HG03469 (cell line): ENCODE measurements at regions not wholly inside any gene's neighbourhood (a gene's known extent, or its start where the extent isn't known, plus 50 kb on each side); places are given as distances from the start of the nearest gene placed in this dataset.

Experiments used
- ATAC-seq: cut with Tn5 transposase; IDR thresholded peaks from one replicate; pipeline ENCODE4 v1.9.1; 2021; ENCODE audit warnings: mild to moderate bottlenecking, moderate library complexity, moderate number of reproducible peaks; ENCODE audit not compliant: unreplicated experiment

DNA sequence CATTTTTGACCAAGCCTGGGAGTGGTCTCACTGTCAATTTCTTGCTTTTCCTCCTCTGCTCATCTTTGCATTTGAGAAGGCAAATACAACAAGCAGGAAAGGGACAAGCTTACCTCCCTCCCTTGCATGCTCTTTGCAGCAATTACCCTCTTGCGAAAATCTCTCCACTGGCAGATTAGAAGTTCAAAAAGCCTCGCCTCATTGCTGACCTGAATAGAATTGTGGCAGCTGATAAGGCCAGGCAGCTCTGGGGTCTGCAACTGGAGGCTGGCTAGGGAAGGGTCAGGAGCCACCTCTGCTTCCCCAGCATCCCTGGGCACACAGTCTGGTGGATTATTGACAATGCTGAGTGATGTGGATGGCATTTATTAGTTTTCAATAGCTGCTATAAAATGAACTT lies 362.3 kb upstream of the KIF2A start:
- ATAC-seq: no peak

DNA sequence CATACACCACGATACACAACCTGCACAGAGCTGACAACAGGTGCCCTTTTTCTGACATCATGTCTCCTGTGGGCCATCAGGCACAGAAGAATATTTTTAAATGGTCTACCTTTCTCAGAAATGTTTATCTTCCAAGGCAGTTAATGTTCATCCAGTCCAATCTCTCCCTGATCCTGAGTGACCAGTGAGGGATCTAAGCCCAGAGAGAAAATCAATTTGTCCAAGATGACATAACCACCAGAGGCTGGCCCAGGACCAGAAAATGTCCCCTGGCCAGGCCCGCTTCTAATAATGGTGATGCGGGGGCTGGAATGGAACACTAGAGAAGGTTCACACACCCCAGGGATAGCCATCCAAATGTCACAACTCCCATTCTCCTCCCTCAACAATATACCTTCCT lies 357.9 kb upstream of the KIF2A start:
- no peak for ATAC-seq

DNA sequence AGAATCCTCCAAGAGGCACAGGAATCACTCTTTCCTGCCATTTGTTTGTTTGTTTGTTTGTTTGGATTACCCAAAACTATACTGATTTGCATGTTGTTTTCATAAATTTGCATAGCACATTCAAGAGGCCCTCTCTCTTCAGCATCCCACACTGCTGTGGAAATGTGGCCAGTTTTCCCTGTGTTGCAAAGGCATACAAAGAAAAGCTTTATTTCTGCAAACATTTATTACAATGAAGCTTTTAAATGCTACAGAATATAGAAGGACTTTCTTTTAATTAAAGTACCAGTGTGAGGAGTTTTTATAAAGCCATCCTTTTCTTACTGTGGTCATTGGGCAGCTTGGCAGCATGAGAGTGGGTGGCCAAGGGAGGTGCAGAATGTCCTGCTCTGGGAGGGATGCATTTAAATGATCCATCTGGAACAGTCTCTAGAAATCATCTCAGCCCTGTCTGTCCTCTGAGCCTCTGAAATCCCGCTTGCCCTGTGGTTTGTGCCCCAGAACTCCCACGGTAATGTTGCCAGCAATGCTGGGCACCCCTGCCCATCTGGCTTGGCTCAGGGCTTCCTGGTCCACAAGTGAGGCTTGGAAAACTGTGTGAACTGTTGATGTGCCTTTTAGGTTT lies 356.8 kb upstream of the KIF2A start:
- ATAC-seq: no peak

GRCh38 chr5:61949679-61950435 lies 356.1 kb upstream of the KIF2A start:
- ATAC-seq: no peak

- ATAC-seq: no peak
Observed at GRCh38 chr5:61951295-61951694, 354.7 kb upstream of the KIF2A start.

DNA sequence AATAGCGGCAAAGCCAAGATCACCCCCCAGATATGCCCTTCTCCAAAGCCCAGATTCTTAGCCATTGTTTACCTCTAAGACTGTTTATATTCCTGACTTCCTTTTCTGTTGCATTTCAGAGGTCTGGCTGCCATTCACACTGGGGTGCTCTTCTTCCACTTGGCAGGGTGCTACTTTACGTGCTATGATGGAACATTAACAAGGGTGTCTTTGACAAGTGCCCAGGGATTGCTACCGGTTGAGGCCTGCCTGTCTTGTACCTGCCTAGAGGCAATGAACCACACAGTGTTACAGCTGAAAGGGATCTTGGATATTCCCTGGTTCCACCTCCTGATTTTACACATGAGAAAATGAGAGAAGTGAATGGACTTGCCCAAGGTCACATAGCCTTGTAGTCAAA lies 352.1 kb upstream of the KIF2A start:
- ATAC-seq: no peak

DNA sequence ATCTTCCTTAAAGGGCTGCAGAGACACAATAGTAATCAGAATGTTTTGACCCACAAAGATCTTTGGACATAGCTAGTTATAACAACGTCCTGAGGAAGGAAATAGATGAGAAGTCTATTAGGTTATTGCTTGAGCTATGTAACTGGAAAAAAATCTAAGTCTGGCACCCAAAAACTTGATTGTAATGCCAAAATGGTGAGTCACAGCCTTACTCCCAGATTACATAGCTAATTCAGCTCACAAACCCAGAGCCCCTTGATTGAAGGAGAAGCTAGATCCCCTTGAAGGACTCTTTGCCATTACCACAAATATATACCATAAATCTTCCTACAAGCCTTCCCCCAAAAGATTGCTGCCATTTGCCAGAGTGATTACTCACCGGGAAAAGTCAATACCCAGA lies 341.8 kb upstream of the KIF2A start:
- no peak for ATAC-seq

DNA sequence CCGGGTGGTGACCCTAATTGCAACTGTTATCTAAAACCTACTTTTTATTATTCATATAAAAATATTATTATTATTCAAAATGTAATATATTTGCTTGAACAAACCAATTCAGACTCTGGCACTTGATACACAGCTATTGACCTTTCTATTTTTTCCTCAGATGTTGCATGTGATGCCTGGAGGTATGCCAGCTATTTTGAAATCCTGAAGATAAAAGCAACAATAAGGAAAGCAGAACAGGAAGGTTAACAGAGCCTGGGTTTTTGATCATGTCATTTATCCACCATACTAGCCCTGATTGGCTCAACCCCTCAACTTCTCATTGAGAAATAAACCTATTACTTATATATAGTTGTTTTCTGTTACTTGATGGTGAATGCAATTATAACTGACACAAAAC lies 340.9 kb upstream of the KIF2A start:
- no peak for ATAC-seq

- ATAC-seq: no peak
Observed at GRCh38 chr5:61965490-61965889, 340.5 kb upstream of the KIF2A start.

- ATAC-seq: no peak
Observed at GRCh38 chr5:61966296-61966955, 339.6 kb upstream of the KIF2A start.

GRCh38 chr5:61966997-61967396 lies 339.0 kb upstream of the KIF2A start:
- ATAC-seq: no peak

DNA sequence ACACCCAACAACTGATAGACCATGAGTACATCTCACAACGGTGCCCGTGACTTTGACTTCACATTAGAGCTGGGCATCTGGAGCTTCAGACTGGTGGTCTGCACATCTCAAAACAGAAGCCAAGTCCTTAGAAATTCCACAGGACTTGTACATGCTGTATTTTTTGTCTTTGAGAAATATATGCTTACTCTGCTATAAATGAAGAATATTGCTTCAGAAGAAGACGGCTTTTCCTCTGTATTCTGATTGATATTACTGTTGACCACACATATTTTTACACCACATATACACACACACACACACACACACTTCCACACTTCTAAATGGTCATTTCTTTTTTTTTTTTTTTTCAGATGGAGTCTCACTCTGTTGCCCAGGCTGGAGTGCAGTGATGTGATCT lies 338.3 kb upstream of the KIF2A start:
- ATAC-seq: no peak

DNA sequence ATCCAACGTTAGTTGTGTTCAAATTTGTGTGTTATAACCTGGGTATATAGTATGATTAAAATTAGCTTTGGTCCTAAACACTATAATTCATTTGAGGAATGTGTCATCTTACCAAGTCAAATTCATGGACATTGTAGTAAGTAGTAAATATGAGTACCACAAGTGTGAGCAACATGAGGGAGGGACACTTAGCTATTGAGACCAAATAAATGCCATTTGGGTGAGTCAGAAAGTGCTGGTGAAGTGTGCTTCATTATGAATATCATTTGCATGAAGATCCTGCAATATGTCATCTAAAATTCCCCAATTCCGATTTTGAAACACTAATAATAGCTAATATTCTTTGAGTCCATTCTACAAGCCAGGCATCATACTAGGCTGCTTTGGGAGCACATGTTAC lies 336.7 kb upstream of the KIF2A start:
- ATAC-seq: no peak

DNA sequence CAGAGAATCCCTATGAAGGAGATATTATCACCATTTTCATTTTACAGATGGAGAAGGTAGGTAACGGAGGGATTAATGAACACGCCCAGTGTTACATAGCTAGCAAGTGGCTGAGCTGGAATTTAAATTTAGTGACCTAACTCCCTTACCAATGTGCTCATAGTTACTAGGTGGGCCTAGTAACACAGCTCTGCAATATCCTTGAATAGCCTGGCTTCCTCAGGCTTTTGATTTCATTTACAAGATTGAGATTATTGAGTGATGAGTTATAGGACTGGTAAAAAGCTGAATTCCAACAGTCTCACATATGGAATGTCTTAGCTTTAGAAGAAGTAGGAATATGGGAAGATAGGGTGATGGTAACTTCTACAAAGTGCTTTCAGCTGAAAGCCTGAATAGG lies 336.3 kb upstream of the KIF2A start:
- no peak for ATAC-seq

DNA sequence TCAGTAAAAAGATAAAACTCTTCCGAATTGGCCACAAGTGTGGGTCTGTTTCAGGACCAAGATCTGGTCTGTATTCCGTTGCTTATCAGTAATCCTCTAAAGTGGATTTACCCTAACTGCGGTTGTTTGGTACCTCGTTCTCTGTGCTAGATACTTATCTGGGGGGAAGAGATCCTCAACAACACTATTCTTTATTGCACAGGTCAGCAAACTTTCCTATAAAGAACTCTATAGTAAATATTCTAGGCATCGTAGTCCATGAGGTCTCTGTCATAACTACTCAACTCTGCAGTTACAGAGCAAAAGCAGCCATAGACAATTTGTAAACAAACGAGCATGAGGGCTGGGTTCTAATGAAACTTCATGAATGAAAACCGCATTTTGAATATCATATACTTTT lies 335.8 kb upstream of the KIF2A start:
- no peak for ATAC-seq

- peak; percentile 75 for ATAC-seq
Observed at GRCh38 chr5:61974680-61975079, 331.3 kb upstream of the KIF2A start.

GRCh38 chr5:61981886-61982285 lies 324.1 kb upstream of the KIF2A start:
- no peak for ATAC-seq

GRCh38 chr5:61991430-61991829 lies 314.6 kb upstream of the KIF2A start:
- ATAC-seq: no peak

DNA sequence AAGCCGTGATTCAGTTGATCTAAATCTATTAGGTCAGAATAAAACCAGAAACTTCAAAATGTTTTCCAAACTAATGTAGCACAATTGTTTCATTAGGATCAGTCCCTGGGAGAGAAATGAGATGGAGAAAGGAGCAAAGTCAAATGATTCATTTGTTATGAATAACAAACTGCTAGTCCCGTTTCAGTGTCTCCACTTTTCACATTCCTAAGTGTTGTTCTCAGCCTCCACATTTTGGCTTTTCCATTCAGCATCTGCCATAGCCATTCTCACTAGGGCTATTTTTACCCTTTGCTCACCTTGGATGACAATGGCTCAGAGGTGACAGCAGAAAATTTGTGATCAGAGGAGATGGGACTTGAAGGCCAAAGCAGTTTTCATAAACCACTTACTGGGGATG lies 314.1 kb upstream of the KIF2A start:
- no peak for ATAC-seq

DNA sequence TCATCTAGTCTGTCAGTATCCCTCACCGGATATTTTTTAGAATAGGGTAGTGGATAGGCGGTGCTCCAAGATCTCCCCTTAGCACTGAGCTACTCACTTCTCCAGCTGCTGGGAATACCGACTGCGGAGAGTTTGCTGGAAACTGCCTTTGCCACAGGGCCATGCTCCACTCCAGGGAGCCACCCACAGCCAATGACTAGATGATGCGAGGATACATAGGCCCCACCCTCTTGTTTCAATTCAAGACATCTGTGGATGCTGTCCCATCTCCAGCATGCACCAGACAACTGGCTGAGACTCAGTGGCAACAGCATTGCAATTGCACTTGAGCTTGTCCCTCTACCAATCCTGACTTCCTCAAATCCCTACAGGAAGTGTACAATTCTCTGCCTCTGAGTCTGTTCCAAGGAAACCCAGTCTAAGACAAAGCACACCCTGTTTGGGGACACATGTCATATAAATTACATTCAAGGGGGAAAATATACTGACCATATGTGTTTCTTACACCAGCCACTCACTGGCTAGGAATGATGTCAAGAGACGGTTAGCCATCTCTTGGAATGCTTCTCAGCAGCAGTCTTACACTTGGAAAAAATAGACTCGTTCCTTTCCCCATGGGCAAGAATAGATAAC lies 312.6 kb upstream of the KIF2A start:
- no peak for ATAC-seq

GRCh38 chr5:61994171-61994570 lies 311.8 kb upstream of the KIF2A start:
- ATAC-seq: no peak

DNA sequence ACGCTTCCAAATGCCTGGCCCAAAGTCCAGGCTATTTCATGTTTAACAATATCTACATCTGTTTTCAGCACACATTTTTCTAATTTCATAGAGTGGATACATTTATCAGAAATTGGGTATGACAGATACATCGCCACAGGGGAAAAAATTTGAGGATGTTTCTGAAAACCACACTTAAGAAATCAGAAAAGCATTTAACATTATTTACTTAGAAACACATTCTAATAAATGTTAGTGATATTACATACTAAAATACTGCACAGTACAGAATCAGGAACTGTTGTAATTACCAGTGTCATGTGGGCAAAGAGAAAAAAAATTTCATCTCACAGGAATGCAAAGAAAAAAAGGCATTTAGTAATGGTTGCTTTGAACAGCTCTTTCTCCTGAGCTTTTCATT lies 310.5 kb upstream of the KIF2A start:
- no peak for ATAC-seq
